Smooth muscle cell (in vitro differentiated cells): ENCODE measurements at regions not wholly inside any gene's neighbourhood (a gene's known extent, or its start where the extent isn't known, plus 50 kb on each side); places are given as distances from the start of the nearest gene placed in this dataset.

Experiments used
- DNase-seq: peaks from one replicate; lab custom pipeline; 2025; ENCODE audit not compliant: unreplicated experiment; lab: John Stamatoyannopoulos, UW
- H2AFZ ChIP-seq: fragments of 200-600 bp; sonication (generic); 2 replicates; pipeline ENCODE4 v1.6.0; 2016; ENCODE audit warnings: antibody characterized with exemption, low read depth, mild to moderate bottlenecking
- H3F3A ChIP-seq: fragments of 200-600 bp; sonication (generic); 2 replicates; pipeline ENCODE4 v1.6.0; 2017; ENCODE audit warnings: antibody characterized with exemption, low read depth
- H3K27ac ChIP-seq: fragments of 200-600 bp; sonication (generic); 2 replicates; pipeline ENCODE4 v1.5.1; 2016; ENCODE audit warnings: low read depth, mild to moderate bottlenecking
- H3K27me3 ChIP-seq: fragments of 200-600 bp; sonication (generic); 2 replicates; pipeline ENCODE4 v1.6.1; 2016; ENCODE audit warnings: low read depth, mild to moderate bottlenecking
- H3K36me3 ChIP-seq: fragments of 200-600 bp; sonication (generic); 2 replicates; pipeline ENCODE4 v1.5.1; 2016; ENCODE audit warnings: low read depth
- H3K4me1 ChIP-seq: fragments of 200-600 bp; sonication (generic); 2 replicates; pipeline ENCODE4 v1.5.1; 2016; ENCODE audit warnings: low read depth
- H3K4me2 ChIP-seq: fragments of 200-600 bp; sonication (generic); 2 replicates; pipeline ENCODE4 v1.6.0; 2016; ENCODE audit warnings: mild to moderate bottlenecking
- H3K4me3 ChIP-seq: fragments of 200-600 bp; sonication (generic); 2 replicates; pipeline ENCODE4 v1.5.1; 2016; ENCODE audit warnings: mild to moderate bottlenecking
- H3K79me2 ChIP-seq: fragments of 200-600 bp; sonication (generic); 2 replicates; pipeline ENCODE4 v1.6.0; 2016; ENCODE audit warnings: low read depth, mild to moderate bottlenecking
- H3K9ac ChIP-seq: fragments of 200-600 bp; sonication (generic); 2 replicates; pipeline ENCODE4 v1.6.0; 2016; ENCODE audit warnings: low read depth
- H3K9me3 ChIP-seq: fragments of 200-600 bp; sonication (generic); replicated peaks from 2 replicates; pipeline ENCODE4 v1.5.1; 2016; ENCODE audit warnings: low read depth
- H4K20me1 ChIP-seq: fragments of 200-600 bp; sonication (generic); 2 replicates; pipeline ENCODE4 v1.6.0; 2016; ENCODE audit warnings: low read depth
- CTCF ChIP-seq: fragments of 200-600 bp; sonication (generic); IDR thresholded peaks from 2 replicates; pipeline ENCODE4 v1.5.1; 2017; ENCODE audit warnings: borderline replicate concordance, mild to moderate bottlenecking, antibody characterized with exemption; ENCODE audit not compliant: insufficient read depth, poor library complexity, severe bottlenecking
- WGBS: methylation state at CpG from one replicate; pipeline ENCODE4 v1.1.7; 2016; ENCODE audit warnings: low lambda C conversion rate; 5-methylcytosine and 5-hydroxymethylcytosine counted together

DNA sequence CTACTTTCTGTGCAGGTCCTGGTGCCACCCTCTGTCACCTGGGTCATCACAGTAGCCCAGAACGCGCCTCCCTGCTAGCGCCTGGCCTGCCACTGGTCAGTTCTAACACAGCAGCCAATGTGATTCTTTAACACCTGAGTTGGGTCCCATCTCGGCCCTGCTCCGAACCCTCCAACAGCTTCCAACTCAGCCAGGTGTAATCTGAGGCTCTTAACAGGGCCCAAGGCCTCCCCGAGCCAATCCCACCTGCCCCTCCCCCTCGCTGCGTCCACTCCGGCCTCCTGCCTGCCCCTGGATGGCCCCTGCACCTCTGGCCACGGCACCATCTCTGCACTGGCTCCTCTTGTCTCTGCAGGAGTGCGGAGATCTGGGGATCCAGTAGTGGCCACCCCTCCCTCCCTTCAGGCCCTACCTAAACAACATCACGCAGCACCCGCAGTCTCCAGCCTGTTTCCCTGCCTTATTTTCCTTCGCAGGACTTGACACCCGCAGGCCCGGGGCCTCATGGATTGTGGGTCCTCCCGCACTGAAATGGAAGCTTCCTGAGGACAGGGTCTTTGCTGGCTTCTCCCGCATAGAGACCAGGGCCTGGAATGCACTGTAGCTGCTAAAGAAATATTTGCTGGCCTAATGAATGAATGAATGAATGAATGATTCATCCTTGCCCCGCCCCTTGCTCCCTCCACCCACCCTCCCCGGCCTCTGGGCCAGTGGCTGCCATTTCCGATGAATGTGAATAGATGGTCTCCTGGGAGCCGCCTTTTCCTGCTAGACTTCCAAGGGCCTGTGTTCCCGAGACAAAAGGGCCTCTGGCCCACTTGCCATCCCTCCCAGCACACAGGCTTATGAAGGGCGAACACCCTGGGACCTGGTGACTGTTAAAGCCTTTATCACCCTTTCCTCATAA is 174.8 kb upstream of the FOXF1 start:
- H3K4me3 ChIP-seq: no peak overlapping the region
- DNase-seq: no peak
- H4K20me1 ChIP-seq: no peaks in the 10 kb centered on the region
- H3F3A ChIP-seq: peaks cover 6% of the 10 kb centered on the region
- H3K79me2 ChIP-seq: no peaks in the 10 kb centered on the region
- H3K27me3 ChIP-seq: no peaks in the 10 kb centered on the region
- no peaks in the 10 kb centered on the region for H3K9me3 ChIP-seq
- H3K9ac ChIP-seq: no peak overlapping the region
- no peak overlapping the region for H3K27ac ChIP-seq
- no peak overlapping the region for H2AFZ ChIP-seq
- no peak overlapping the region for H3K4me2 ChIP-seq
- H3K4me1 ChIP-seq: no peaks in the 10 kb centered on the region
- no peak for TF ChIP-seq CTCF
- no peaks in the 10 kb centered on the region for H3K36me3 ChIP-seq
- 85% methylated on average over 23 of the region's 24 CpGs for WGBS

DNA sequence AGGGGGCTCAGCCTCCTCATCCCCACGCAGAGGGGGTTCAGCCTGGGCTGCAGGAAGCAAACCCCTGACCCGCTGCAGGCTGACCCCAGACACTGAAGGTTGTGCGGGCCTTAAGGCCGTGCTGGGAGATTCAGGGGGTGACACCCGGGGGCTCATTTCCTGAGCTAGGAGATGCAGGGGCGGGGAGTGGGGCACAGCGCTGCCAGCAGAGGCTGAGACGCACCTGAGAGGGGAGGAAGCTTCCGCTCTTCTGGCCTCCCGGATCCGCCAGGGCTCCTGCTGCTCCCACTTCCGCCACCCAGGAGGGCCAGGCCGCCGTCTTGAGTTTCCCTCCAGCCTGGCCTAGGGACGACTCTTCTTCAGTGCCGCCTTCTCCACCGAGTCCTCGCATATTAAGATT is 173.2 kb upstream of the FOXF1 start:
- Histone ChIP-seq H3K27ac (no peak overlapping the region), H3K36me3 (no peaks in the 10 kb centered on the region), H3K4me2 (no peak overlapping the region), H3K79me2 (no peaks in the 10 kb centered on the region), H2AFZ (no peak overlapping the region), H3F3A (peaks cover 6% of the 10 kb centered on the region), H3K4me3 (no peak overlapping the region), H3K9me3 (no peaks in the 10 kb centered on the region), H4K20me1 (no peaks in the 10 kb centered on the region), H3K9ac (no peak overlapping the region), H3K4me1 (no peaks in the 10 kb centered on the region), H3K27me3 (no peaks in the 10 kb centered on the region)
- DNase-seq: no peak
- TF ChIP-seq CTCF: no peak
- 94% methylated on average over 13 of the region's 18 CpGs for WGBS

- no peaks in the 10 kb centered on the region for H3K36me3 ChIP-seq
- WGBS: 92% methylated on average over 17 of the region's 17 CpGs
- no peak overlapping the region for H2AFZ ChIP-seq
- peaks cover 6% of the 10 kb centered on the region for H3F3A ChIP-seq
- H3K4me3 ChIP-seq: no peak overlapping the region
- no peaks in the 10 kb centered on the region for H3K79me2 ChIP-seq
- no peak overlapping the region for H3K4me2 ChIP-seq
- no peak for TF ChIP-seq CTCF
- no peak for DNase-seq
- no peaks in the 10 kb centered on the region for H4K20me1 ChIP-seq
- H3K27me3 ChIP-seq: no peaks in the 10 kb centered on the region
- no peak overlapping the region for H3K27ac ChIP-seq
- no peaks in the 10 kb centered on the region for H3K9me3 ChIP-seq
- H3K4me1 ChIP-seq: no peaks in the 10 kb centered on the region
- H3K9ac ChIP-seq: no peak overlapping the region
Observed at GRCh38 chr16:86337581-86338402, 172.5 kb upstream of the FOXF1 start.
